CD14-positive monocyte (primary cell): ENCODE measurements at regions not wholly inside any gene's neighbourhood (a gene's known extent, or its start where the extent isn't known, plus 50 kb on each side); places are given as distances from the start of the nearest gene placed in this dataset.

Source experiments
- DNase-seq, 3 donors: peaks; one replicate each; pipeline ENCODE4 v3.0.0-alpha.2; 2011 to 2022
- H2AFZ ChIP-seq: 2 replicates; pipeline ENCODE4 v1.6.0; 2012; ENCODE audit warnings: mild to moderate bottlenecking, low read depth, low read length, inconsistent platforms; ENCODE audit not compliant: insufficient read depth, poor library complexity, severe bottlenecking
- H3K27ac ChIP-seq, 2 donors: 1 replicate in 1 of 2; 2 replicates in 1 of 2; pipeline ENCODE4 v1.5.1; 2012 to 2013; ENCODE audit warnings: low read length in 2 of 2, control low read depth in 1 of 2, inconsistent platforms in 1 of 2, low read depth in 1 of 2, mild to moderate bottlenecking in 1 of 2
- H3K27me3 ChIP-seq, 2 donors: one replicate each; pipeline versions ENCODE4 v1.6.0 to v1.6.1; 2011 to 2013; ENCODE audit warnings: low read length in 2 of 2; ENCODE audit not compliant: control insufficient read depth in 2 of 2, insufficient read depth in 2 of 2
- H3K36me3 ChIP-seq, 2 donors: replicated peaks in 1 of 2; 1 replicate in 1 of 2; 2 replicates in 1 of 2; pipeline versions ENCODE4 v1.5.1 to v1.6.1; 2012 to 2013; ENCODE audit warnings: low read length in 2 of 2, control low read depth in 1 of 2, inconsistent platforms in 1 of 2, mild to moderate bottlenecking in 1 of 2; ENCODE audit not compliant: insufficient read depth in 2 of 2, control insufficient read depth in 1 of 2
- H3K4me1 ChIP-seq, 2 donors: 1 replicate in 1 of 2; 2 replicates in 1 of 2; pipeline versions ENCODE4 v1.5.1 to v1.6.1; 2012 to 2013; ENCODE audit warnings: low read length in 2 of 2, control low read depth in 1 of 2, inconsistent platforms in 1 of 2, mild to moderate bottlenecking in 1 of 2, moderate library complexity in 1 of 2; ENCODE audit not compliant: insufficient read depth in 2 of 2, control insufficient read depth in 1 of 2
- H3K4me2 ChIP-seq: replicated peaks from 2 replicates; pipeline ENCODE3; 2012; ENCODE audit warnings: low read length, moderate library complexity, mild to moderate bottlenecking; ENCODE audit not compliant: poor library complexity, severe bottlenecking; ENCODE audit errors: extremely low read depth
- H3K4me3 ChIP-seq, 3 experiments: fragments of 200-600 bp in 1 of 3; sonication (generic) in 1 of 3; replicated peaks in 1 of 3; 1 replicate in 2 of 3; 2 replicates in 1 of 3; pipeline ENCODE4 v1.5.1; 2011 to 2013; ENCODE audit warnings: low read length in 3 of 3, mild to moderate bottlenecking in 3 of 3, control low read depth in 2 of 3, low read depth in 2 of 3, inconsistent platforms in 1 of 3, moderate library complexity in 1 of 3
- H3K79me2 ChIP-seq: 2 replicates; pipeline ENCODE4 v1.6.0; 2012; ENCODE audit warnings: mild to moderate bottlenecking, control low read depth, inconsistent platforms, low read length, moderate library complexity; ENCODE audit not compliant: insufficient read depth
- H3K9ac ChIP-seq: 2 replicates; pipeline ENCODE4 v1.6.0; 2017; ENCODE audit warnings: low read length, mild to moderate bottlenecking; ENCODE audit not compliant: insufficient read depth, poor library complexity, severe bottlenecking
- H3K9me3 ChIP-seq, 2 donors: replicated peaks in 1 of 2; 1 replicate in 1 of 2; 2 replicates in 1 of 2; pipeline versions ENCODE4 v1.5.1 to v1.6.1; 2012 to 2013; ENCODE audit warnings: low read length in 2 of 2, control low read depth in 1 of 2; ENCODE audit not compliant: control insufficient read depth in 1 of 2, insufficient read depth in 1 of 2
- H4K20me1 ChIP-seq: 2 replicates; pipeline ENCODE4 v1.6.0; 2012; ENCODE audit warnings: mild to moderate bottlenecking, low read length, control low read depth, moderate library complexity; ENCODE audit not compliant: insufficient read depth
- H3K27ac Mint-ChIP-seq, 7 donors: one replicate each; pipeline ENCODE4 v1.8.0; 2020; ENCODE audit warnings: mild to moderate bottlenecking in 7 of 7, mixed read lengths in 7 of 7, moderate library complexity in 6 of 7, inconsistent platforms in 2 of 7
- H3K27me3 Mint-ChIP-seq, 3 donors: one replicate each; pipeline ENCODE4 v1.8.0; 2021 to 2022; ENCODE audit warnings: low read depth in 3 of 3, mild to moderate bottlenecking in 3 of 3, mixed read lengths in 3 of 3, moderate library complexity in 3 of 3, inconsistent platforms in 1 of 3
- H3K36me3 Mint-ChIP-seq, 2 donors: one replicate each; pipeline ENCODE4 v1.8.0; 2020; ENCODE audit warnings: mixed read lengths in 2 of 2, inconsistent platforms in 1 of 2, mild to moderate bottlenecking in 1 of 2
- H3K4me1 Mint-ChIP-seq: one replicate; pipeline ENCODE4 v1.8.0; 2020; ENCODE audit warnings: mild to moderate bottlenecking, mixed read lengths
- H3K4me3 Mint-ChIP-seq, 2 donors: one replicate each; pipeline ENCODE4 v1.8.0; 2020; ENCODE audit warnings: mild to moderate bottlenecking in 2 of 2, mixed read lengths in 2 of 2, moderate library complexity in 1 of 2
- H3K9me3 Mint-ChIP-seq, 7 donors: one replicate each; pipeline ENCODE4 v1.8.0; 2020 to 2022; ENCODE audit warnings: mixed read lengths in 7 of 7, mild to moderate bottlenecking in 6 of 7, moderate library complexity in 6 of 7, inconsistent platforms in 2 of 7
- WGBS: methylation state at CpG from one replicate; pipeline ENCODE4 v1.1.5; 2013; ENCODE audit warnings: missing lambda C conversion rate; ENCODE audit not compliant: insufficient coverage; 5-methylcytosine and 5-hydroxymethylcytosine counted together
- intact Hi-C, 2 donors: fragments of 100-400 bp; cut with micrococcal nuclease; formaldehyde crosslinking; loops; one replicate each; pipeline versions ENCODE4 v1.15.0 to v1.15.1; 2023
- TF ChIP-seq, protein P1 (sequence below): fragments of 200-600 bp; IDR thresholded peaks from one replicate; pipeline ENCODE4 v1.8.0; 2022; ENCODE audit warnings: antibody characterized with exemption, mild to moderate bottlenecking

DNA sequence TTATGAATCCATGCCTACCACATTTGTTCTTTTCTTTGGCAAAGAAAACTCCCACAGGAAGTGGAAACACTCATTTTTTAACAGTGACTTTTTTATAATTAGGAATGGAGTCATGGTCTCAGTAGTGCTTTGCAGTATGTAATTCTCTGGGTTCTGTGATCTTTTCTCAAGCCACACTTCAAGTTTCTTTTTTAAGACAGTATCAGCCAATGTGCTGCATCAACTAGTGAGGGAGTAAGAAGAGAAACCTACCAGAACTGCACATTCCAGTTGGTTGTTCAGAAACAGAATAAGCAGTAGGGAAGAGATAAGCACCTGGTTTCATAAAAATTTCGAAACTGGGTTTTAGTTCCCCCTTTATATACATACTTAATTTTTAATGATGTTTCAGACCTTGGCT, 126.3 kb downstream of the FOXB1 start:
- no peaks in the 10 kb centered on the region for H3K36me3 Mint-ChIP-seq
- no peak overlapping the region for H3K27ac Mint-ChIP-seq
- Histone ChIP-seq H3K4me1 (peaks cover 10 to 14% of the 10 kb centered on the region in 2 donors), H3K9me3 (no peaks in the 10 kb centered on the region), H3K79me2 (no peaks in the 10 kb centered on the region), H4K20me1 (no peaks in the 10 kb centered on the region), H3K36me3 (no peaks in the 10 kb centered on the region), H2AFZ (no peak overlapping the region), H3K4me3 (no peak overlapping the region), H3K27me3 (no peaks in the 10 kb centered on the region), H3K9ac (no peak overlapping the region), H3K27ac (no peak overlapping the region), H3K4me2 (no peak overlapping the region)
- WGBS: no CpG with 5 or more reads among the region's 1 CpG
- peaks cover 5 to 13% (median 7%) of the 10 kb centered on the region in 3 donors for H3K27me3 Mint-ChIP-seq
- intact Hi-C loops: no loop called here
- peaks cover 15% of the 10 kb centered on the region for H3K4me1 Mint-ChIP-seq
- H3K9me3 Mint-ChIP-seq: no peaks in the 10 kb centered on the region
- H3K4me3 Mint-ChIP-seq: no peak overlapping the region
- DNase-seq: no peak
- TF ChIP-seq, protein P1, sequence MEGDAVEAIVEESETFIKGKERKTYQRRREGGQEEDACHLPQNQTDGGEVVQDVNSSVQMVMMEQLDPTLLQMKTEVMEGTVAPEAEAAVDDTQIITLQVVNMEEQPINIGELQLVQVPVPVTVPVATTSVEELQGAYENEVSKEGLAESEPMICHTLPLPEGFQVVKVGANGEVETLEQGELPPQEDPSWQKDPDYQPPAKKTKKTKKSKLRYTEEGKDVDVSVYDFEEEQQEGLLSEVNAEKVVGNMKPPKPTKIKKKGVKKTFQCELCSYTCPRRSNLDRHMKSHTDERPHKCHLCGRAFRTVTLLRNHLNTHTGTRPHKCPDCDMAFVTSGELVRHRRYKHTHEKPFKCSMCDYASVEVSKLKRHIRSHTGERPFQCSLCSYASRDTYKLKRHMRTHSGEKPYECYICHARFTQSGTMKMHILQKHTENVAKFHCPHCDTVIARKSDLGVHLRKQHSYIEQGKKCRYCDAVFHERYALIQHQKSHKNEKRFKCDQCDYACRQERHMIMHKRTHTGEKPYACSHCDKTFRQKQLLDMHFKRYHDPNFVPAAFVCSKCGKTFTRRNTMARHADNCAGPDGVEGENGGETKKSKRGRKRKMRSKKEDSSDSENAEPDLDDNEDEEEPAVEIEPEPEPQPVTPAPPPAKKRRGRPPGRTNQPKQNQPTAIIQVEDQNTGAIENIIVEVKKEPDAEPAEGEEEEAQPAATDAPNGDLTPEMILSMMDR: no peak

DNA sequence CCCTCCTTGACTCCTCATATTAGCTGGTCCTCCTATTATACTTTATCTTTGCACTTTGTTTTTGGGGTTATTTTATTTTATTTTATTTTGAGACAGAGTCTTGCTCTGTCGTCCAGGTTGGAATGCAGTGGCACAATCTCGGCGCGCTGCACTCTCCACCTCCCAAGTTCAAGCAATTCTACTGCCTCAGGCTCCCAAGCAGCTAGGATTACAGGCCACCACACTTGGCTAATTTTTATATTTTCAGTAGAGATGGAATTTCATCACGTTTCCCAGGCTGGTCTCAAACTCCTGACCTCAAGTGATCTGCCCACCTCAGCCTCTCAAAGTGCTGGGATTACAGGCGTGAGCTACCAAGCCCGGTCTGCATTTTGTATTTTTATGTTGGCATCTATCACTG, 126.7 kb downstream of the FOXB1 start:
- Mint-ChIP-seq H3K4me1 (peaks cover 15% of the 10 kb centered on the region), H3K27me3 (peaks cover 4 to 10% (median 5%) of the 10 kb centered on the region in 3 donors), H3K4me3 (no peak overlapping the region), H3K36me3 (no peaks in the 10 kb centered on the region), H3K9me3 (no peaks in the 10 kb centered on the region), H3K27ac (no peak overlapping the region)
- Histone ChIP-seq H3K36me3 (no peaks in the 10 kb centered on the region), H3K9ac (no peak overlapping the region), H3K4me2 (no peak overlapping the region), H3K27ac (no peak overlapping the region), H3K9me3 (no peaks in the 10 kb centered on the region), H3K4me1 (peaks cover 10 to 14% of the 10 kb centered on the region in 2 donors), H3K4me3 (no peak overlapping the region), H3K79me2 (no peaks in the 10 kb centered on the region), H4K20me1 (no peaks in the 10 kb centered on the region), H2AFZ (no peak overlapping the region), H3K27me3 (no peaks in the 10 kb centered on the region)
- TF ChIP-seq, protein P1: no peak
- intact Hi-C loops: no loop called here
- no peak for DNase-seq
- WGBS: no CpG with 5 or more reads among the region's 7 CpGs
